ENCODE measurements at regions not wholly inside any gene's neighbourhood (a gene's known extent, or its start where the extent isn't known, plus 50 kb on each side); places are given as distances from the start of the nearest gene placed in this dataset.

DNA sequence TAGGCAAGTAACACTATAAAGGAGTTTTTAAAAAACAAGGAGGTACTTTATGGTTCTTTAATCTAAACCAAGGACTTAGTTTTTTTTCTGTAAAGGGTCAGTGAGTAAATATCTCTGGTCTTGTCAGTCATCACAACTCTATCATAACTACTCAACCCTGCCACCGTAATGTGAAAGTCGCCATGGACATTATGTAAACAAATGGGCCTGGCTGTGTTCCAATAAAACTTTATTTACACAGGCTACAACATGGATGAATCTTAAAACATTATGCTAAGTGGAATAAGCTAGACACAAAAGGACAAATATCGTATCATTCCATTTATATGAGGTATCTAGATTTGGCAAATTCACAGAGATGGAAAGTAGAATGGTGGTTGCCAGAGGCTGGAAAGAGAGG lies 60.8 kb upstream of the SP4 start:
- no peaks in the 10 kb centered on the region for H4K20me1 ChIP-seq (ENCODE audit: insufficient read depth, low read length)
- DNase-seq (ENCODE audit: low spot score) = no peak
- H2AFZ ChIP-seq (ENCODE audit: low read length) = no peak overlapping the region
- H3K79me2 ChIP-seq (ENCODE audit: insufficient read depth, low read depth, low read length) = no peaks in the 10 kb centered on the region
- POLR2A ChIA-PET = no interaction called here
- no peaks in the 10 kb centered on the region for H3K4me1 ChIP-seq (ENCODE audit: insufficient read depth, low read length, poor library complexity, severe bottlenecking)
- H3K4me3 ChIP-seq (ENCODE audit: low read depth, low read length, poor library complexity, severe bottlenecking) = no peak overlapping the region
- intact Hi-C loops (cut with micrococcal nuclease; ENCODE audit: unreplicated experiment) = no loop called here
- no peaks in the 10 kb centered on the region for H3K9me3 ChIP-seq (ENCODE audit: low read length)
- no peak overlapping the region for H3K27ac ChIP-seq (ENCODE audit: low read depth, low read length, poor library complexity, severe bottlenecking)
- CTCF ChIA-PET (ENCODE audit: unreplicated experiment) = no interaction called here
- no peaks in the 10 kb centered on the region for H3K36me3 ChIP-seq (ENCODE audit: insufficient read depth, low read length)
- TF ChIP-seq, protein P1, sequence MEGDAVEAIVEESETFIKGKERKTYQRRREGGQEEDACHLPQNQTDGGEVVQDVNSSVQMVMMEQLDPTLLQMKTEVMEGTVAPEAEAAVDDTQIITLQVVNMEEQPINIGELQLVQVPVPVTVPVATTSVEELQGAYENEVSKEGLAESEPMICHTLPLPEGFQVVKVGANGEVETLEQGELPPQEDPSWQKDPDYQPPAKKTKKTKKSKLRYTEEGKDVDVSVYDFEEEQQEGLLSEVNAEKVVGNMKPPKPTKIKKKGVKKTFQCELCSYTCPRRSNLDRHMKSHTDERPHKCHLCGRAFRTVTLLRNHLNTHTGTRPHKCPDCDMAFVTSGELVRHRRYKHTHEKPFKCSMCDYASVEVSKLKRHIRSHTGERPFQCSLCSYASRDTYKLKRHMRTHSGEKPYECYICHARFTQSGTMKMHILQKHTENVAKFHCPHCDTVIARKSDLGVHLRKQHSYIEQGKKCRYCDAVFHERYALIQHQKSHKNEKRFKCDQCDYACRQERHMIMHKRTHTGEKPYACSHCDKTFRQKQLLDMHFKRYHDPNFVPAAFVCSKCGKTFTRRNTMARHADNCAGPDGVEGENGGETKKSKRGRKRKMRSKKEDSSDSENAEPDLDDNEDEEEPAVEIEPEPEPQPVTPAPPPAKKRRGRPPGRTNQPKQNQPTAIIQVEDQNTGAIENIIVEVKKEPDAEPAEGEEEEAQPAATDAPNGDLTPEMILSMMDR (conservative IDR thresholded peaks at IDR 0.05; ENCODE audit: low read length) = no peak
- H3K9me2 ChIP-seq (ENCODE audit: insufficient read depth, low read length) = no peaks in the 10 kb centered on the region
- no peak overlapping the region for H3K4me2 ChIP-seq (ENCODE audit: low read length)
- no TSS peak for BruUV-seq (replicated peaks)

DNA sequence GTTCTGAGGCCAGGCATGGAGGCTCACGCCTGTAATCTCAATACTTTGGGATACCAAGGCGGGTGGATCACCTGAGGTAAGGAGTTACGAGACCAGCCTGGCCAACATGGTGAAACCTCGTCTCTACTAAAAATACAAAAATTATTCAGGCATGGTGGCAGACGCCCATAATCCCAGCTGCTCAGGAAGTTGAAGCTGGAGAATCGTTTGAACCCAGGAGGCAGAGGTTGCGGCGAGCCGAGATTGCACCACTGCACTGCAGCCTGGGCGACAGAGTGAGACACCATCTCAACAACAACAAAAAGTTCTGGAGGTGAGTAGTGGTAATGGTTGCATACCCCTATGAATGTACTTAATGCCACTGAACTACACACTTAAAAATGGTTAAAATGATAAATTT lies 60.3 kb upstream of the SP4 start:
- ChIA-PET CTCF (ENCODE audit: unreplicated experiment) (no interaction called here), POLR2A (interaction anchor here (1.4 kb wide), 1 partner anchor 32 kb away, joined by 3 read pairs; no protein-coding TSS in a partner anchor)
- no peaks in the 10 kb centered on the region for H3K9me2 ChIP-seq (ENCODE audit: insufficient read depth, low read length)
- no peak overlapping the region for H3K4me2 ChIP-seq (ENCODE audit: low read length)
- no peaks in the 10 kb centered on the region for H3K4me1 ChIP-seq (ENCODE audit: insufficient read depth, low read length, poor library complexity, severe bottlenecking)
- no peaks in the 10 kb centered on the region for H3K36me3 ChIP-seq (ENCODE audit: insufficient read depth, low read length)
- no peak for DNase-seq (ENCODE audit: low spot score)
- no peaks in the 10 kb centered on the region for H3K9me3 ChIP-seq (ENCODE audit: low read length)
- BruUV-seq (replicated peaks) = no TSS peak
- H4K20me1 ChIP-seq (ENCODE audit: insufficient read depth, low read length) = no peaks in the 10 kb centered on the region
- H2AFZ ChIP-seq (ENCODE audit: low read length) = no peak overlapping the region
- H3K27ac ChIP-seq (ENCODE audit: low read depth, low read length, poor library complexity, severe bottlenecking) = no peak overlapping the region
- TF ChIP-seq EZH2phosphoT487 (IDR thresholded peaks at IDR 0.05; ENCODE audit: borderline replicate concordance, low read depth, low read length) = no peak
- TF ChIP-seq, protein P1 (conservative IDR thresholded peaks at IDR 0.05; ENCODE audit: low read length) = no peak
- H3K79me2 ChIP-seq (ENCODE audit: insufficient read depth, low read depth, low read length) = no peaks in the 10 kb centered on the region
- intact Hi-C loops (cut with micrococcal nuclease; ENCODE audit: unreplicated experiment) = no loop called here
- H3K4me3 ChIP-seq (ENCODE audit: low read depth, low read length, poor library complexity, severe bottlenecking) = no peak overlapping the region

DNA sequence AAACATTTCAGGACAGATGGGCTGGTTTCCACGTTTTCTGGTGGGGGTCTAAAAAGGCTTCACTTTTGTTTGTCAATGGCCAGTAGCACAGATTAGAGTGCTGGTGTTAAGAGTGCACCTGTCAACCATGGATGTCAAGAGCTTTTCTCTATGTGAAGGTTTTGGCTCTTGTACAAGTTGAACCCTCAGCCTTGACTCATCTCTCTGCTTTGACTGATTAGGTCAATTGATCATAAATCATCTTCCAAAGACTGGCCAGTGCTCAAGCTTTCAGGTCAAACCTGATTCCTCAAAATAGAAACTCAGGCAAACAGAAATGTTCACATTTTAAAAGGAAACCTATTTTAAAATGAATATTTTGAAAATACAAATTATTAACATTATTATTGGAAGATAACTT lies 59.6 kb upstream of the SP4 start:
- H4K20me1 ChIP-seq (ENCODE audit: insufficient read depth, low read length) = no peaks in the 10 kb centered on the region
- H2AFZ ChIP-seq (ENCODE audit: low read length) = no peak overlapping the region
- H3K27ac ChIP-seq (ENCODE audit: low read depth, low read length, poor library complexity, severe bottlenecking) = no peak overlapping the region
- no peak overlapping the region for H3K4me2 ChIP-seq (ENCODE audit: low read length)
- H3K4me1 ChIP-seq (ENCODE audit: insufficient read depth, low read length, poor library complexity, severe bottlenecking) = no peaks in the 10 kb centered on the region
- ChIA-PET CTCF (ENCODE audit: unreplicated experiment) (no interaction called here), POLR2A (interaction anchor here (1.4 kb wide), 1 partner anchor 31 kb away, joined by 3 read pairs; no protein-coding TSS in a partner anchor)
- BruUV-seq (replicated peaks) = no TSS peak
- no peak for DNase-seq (ENCODE audit: low spot score)
- H3K9me3 ChIP-seq (ENCODE audit: low read length) = no peaks in the 10 kb centered on the region
- no peak overlapping the region for H3K4me3 ChIP-seq (ENCODE audit: low read depth, low read length, poor library complexity, severe bottlenecking)
- H3K36me3 ChIP-seq (ENCODE audit: insufficient read depth, low read length) = no peaks in the 10 kb centered on the region
- H3K9me2 ChIP-seq (ENCODE audit: insufficient read depth, low read length) = no peaks in the 10 kb centered on the region
- TF ChIP-seq, protein P1 (conservative IDR thresholded peaks at IDR 0.05; ENCODE audit: low read length) = no peak
- no peak for TF ChIP-seq EZH2phosphoT487 (IDR thresholded peaks at IDR 0.05; ENCODE audit: borderline replicate concordance, low read depth, low read length)
- intact Hi-C loops (cut with micrococcal nuclease; ENCODE audit: unreplicated experiment) = no loop called here
- H3K79me2 ChIP-seq (ENCODE audit: insufficient read depth, low read depth, low read length) = no peaks in the 10 kb centered on the region

Measured in OCI-LY7 (cell line).